Spinal cord (tissue), 9 donors: ENCODE measurements at regions not wholly inside any gene's neighbourhood (a gene's known extent, or its start where the extent isn't known, plus 50 kb on each side); places are given as distances from the start of the nearest gene placed in this dataset.
"Not testable (repeated sequence)": the region's sequence is repeated elsewhere in the genome, so short reads cannot be mapped to it uniquely, and the experiment has no call there.

Experiments used
- DNase-seq, 6 donors: peaks; one replicate each; pipeline versions ENCODE4 v3.0.0 to v3.0.0-alpha.2; 2013 to 2015; ENCODE audit warnings: low spot score in 6 of 6, low read depth in 4 of 6
- H3K27ac ChIP-seq: one replicate; pipeline ENCODE4 v1.5.1; 2013; ENCODE audit warnings: low read depth, low read length, control low read depth
- H3K27me3 ChIP-seq: one replicate; pipeline ENCODE4 v1.6.1; 2013; ENCODE audit warnings: low read length; ENCODE audit not compliant: control insufficient read depth, insufficient read depth
- H3K36me3 ChIP-seq: one replicate; pipeline ENCODE4 v1.6.1; 2013; ENCODE audit warnings: low read length; ENCODE audit not compliant: control insufficient read depth, insufficient read depth
- H3K4me1 ChIP-seq: one replicate; pipeline ENCODE4 v1.6.1; 2013; ENCODE audit warnings: low read length; ENCODE audit not compliant: control insufficient read depth, insufficient read depth
- H3K4me3 ChIP-seq: one replicate; pipeline ENCODE4 v1.5.1; 2013; ENCODE audit warnings: low read depth, low read length, control low read depth
- H3K9me3 ChIP-seq: one replicate; pipeline ENCODE4 v1.6.1; 2013; ENCODE audit warnings: low read length; ENCODE audit not compliant: control insufficient read depth, insufficient read depth
- WGBS: methylation state at CpG from one replicate; pipeline ENCODE4 v1.1.5; 2013; ENCODE audit warnings: missing lambda C conversion rate; ENCODE audit not compliant: insufficient coverage; 5-methylcytosine and 5-hydroxymethylcytosine counted together
- donor health status: healthy.

DNA sequence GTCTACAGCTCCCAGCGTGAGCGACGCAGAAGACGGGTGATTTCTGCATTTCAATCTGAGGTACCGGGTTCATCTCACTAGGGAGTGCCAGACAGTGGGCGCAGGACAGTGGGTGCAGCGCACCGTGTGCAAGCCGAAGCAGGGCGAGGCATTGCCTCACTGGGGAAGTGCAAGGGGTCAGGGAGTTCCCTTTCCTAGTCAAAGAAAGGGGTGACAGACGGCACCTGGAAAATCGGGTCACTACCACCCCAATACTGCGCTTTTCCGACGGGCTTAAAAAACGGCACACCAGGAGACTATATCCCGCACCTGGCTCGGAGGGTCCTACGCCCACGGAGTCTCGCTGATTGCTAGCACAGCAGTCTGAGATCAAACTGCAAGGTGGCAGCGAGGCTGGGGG lies 95.6 kb downstream of the GPX5 start:
- not testable (repeated sequence) for H3K4me1 ChIP-seq, DNase-seq, H3K36me3 ChIP-seq, H3K9me3 ChIP-seq, H3K27me3 ChIP-seq, H3K27ac ChIP-seq, H3K4me3 ChIP-seq
- WGBS, result 9% methylated on average over 10 of the region's 22 CpGs

DNA sequence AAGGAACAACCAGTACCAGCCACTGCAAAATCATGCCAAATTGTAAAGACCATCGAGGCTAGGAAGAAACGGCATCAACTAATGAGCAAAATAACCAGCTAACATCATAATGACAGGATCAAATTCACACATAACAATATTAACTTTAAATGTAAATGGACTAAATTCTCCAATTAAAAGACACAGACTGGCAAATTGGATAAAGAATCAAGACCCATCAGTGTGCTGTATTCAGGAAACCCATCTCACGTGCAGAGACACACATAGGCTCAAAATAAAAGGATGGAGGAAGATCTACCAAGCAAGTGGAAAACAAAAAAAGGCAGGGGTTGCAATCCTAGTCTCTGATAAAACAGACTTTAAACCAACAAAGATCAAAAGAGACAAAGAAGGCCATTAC lies 97.6 kb downstream of the GPX5 start:
- DNase-seq, H3K27ac ChIP-seq, H3K27me3 ChIP-seq, H3K9me3 ChIP-seq, H3K36me3 ChIP-seq, H3K4me3 ChIP-seq, H3K4me1 ChIP-seq: not testable (repeated sequence)
- WGBS, result no CpG with 5 or more reads among the region's 3 CpGs

DNA sequence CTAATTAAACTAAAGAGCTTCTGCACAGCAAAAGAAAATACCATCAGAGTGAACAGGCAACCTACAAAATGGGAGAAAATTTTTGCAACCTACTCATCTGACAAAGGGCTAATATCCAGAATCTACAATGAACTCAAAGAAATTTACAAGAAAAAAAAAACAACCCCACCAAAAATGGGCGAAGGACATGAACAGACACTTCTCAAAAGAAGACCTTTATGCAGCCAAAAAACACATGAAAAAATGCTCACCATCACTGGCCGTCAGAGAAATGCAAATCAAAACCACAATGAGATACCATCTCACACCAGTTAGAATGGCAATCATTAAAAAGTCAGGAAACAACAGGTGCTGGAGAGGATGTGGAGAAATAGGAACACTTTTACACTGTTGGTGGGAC lies 100.7 kb downstream of the GPX5 start:
- H3K4me1 ChIP-seq, H3K27ac ChIP-seq, DNase-seq, H3K4me3 ChIP-seq, H3K27me3 ChIP-seq, H3K9me3 ChIP-seq, H3K36me3 ChIP-seq: not testable (repeated sequence)
- no CpG with 5 or more reads among the region's 2 CpGs for WGBS

DNA sequence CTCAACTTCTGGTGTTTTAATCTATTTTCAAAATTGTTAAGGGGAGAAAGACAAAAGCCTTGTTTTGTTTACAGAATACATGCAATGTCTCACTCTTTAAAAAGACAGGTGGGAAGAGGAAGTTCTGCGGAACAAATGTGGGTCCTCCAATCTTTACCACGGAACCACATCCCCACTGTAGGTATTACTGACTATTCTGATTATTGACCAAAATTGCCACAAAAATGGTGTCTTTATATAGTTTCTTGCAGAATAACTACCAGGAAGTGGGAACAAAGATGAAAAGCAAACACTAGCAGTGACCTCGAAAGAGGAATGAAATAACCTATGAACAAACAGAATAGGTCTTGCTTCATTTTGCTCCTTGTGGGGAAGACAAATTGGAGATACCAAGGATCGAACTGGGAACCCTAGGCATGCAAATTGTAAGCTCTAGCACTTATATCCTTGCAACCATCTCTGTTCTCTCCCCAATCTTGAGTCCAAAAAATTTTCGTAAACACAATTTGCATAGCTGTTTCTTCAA lies 106.7 kb downstream of the GPX5 start:
- no peak overlapping the region for H3K27ac ChIP-seq
- H3K4me1 ChIP-seq, result peaks cover 7% of the 10 kb centered on the region
- no peaks in the 10 kb centered on the region for H3K36me3 ChIP-seq
- WGBS, result 86% methylated on average over 2 of the region's 5 CpGs
- H3K9me3 ChIP-seq, result no peaks in the 10 kb centered on the region
- no peak for DNase-seq
- no peak overlapping the region for H3K4me3 ChIP-seq
- H3K27me3 ChIP-seq, result peaks cover 9% of the 10 kb centered on the region

- Histone ChIP-seq H3K4me1 (peaks cover 7% of the 10 kb centered on the region), H3K9me3 (no peaks in the 10 kb centered on the region), H3K36me3 (no peaks in the 10 kb centered on the region), H3K27me3 (peaks cover 9% of the 10 kb centered on the region), H3K27ac (no peak overlapping the region), H3K4me3 (no peak overlapping the region)
- 70% methylated on average over 24 of the region's 28 CpGs for WGBS
- peak in 1 of 6 donors; percentile 50 for DNase-seq
Measured at GRCh38 chr6:28633445-28634215, 107.9 kb downstream of the GPX5 start.

DNA sequence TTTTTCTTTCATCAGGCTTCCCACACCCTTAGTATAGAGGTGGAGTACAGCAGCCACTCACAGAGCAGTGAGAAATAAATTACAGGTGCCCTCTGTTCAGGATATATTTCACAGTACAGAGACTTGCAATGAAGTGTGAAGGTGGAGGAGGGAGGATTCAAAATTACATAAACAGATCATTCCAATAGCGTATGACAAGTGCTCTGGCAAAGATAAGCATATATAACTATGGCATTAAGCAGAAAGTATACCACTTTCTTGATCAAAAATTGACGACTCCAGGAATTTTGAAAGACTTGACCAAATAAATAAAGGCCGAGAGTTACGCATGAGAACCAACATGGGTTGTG lies 108.7 kb downstream of the GPX5 start:
- DNase-seq, result no peak
- Histone ChIP-seq H3K9me3 (no peaks in the 10 kb centered on the region), H3K36me3 (no peaks in the 10 kb centered on the region), H3K27me3 (peaks cover 9% of the 10 kb centered on the region), H3K4me1 (peaks cover 7% of the 10 kb centered on the region), H3K4me3 (peak overlapping the region; percentile 49), H3K27ac (no peak overlapping the region)
- 3% methylated on average over 3 of the region's 4 CpGs for WGBS

DNA sequence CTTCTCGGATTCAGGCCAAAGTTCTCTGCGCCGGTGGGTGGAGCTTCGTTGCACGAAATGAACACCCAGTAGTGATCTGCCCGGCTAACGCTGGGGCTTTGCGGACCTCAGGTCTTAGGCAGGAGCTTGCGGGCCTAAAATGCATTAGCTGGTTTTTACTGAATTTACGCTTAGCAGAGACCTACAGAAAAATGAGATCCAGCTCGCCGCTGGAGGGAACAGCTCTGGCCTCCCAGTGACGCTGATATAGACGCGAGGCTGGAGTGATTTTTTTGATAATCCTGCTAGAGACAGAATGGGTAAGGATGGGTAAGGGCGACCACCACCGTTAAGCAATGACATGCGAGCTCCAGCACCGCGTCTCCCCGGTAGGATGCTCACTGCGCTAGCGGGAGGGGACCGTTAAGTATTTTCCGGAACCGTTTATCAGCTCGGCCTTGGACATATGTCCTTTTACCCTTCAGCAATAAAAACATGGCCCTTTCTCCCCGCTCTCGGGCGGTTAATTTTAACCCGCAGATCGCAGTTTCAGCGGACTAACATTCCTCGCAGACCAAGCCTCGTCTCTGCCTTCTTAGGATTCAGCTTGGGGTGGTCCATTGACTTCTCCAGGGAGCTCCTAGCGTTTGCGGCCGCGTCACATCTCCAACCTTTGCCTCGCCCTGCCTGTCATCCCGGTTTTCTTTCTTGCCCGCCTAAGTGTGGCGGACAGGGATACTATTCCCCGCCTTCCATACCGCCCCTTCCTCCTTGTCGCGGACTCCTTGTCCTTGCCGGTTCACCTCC lies 109.3 kb downstream of the GPX5 start:
- Histone ChIP-seq H3K9me3 (no peaks in the 10 kb centered on the region), H3K27me3 (peaks cover 9% of the 10 kb centered on the region), H3K27ac (peak overlapping the region; percentile 49), H3K4me3 (peak overlapping the region; percentile 49), H3K36me3 (no peaks in the 10 kb centered on the region), H3K4me1 (peaks cover 7% of the 10 kb centered on the region)
- WGBS, result under 1% methylated on average over 48 of the region's 48 CpGs
- peak in 5 of 6 donors; percentile 43 to 94 (median 69) for DNase-seq

DNA sequence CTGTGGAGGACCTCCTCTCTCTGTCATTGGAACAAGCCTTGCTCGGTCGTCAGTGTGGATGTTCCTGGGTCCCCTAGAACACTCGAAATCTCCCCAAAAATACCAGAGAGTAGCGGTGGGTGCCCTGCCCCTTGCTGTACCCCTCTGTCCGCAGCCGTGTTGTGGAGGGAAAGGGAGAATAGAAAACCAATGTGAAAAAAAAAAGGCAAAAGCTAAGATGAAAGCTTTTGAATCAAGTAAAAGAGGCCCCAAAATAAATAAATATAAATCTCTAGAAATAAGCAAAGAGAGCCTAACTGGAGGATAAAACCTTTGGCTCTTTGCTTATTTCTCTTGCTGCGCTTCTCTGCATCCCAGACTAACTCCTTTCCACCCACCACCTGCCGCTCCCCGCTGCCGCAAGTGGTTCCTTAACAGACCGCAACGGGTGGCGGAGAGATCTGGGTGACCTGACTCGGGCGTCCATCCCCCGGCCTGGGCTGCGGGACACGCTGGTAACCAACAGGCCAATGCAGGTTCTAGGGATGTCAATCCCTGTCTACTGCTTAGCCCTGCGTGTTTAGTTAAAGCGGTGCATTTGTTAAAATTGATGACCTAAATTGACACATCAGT lies 110.0 kb downstream of the GPX5 start:
- peaks cover 9% of the 10 kb centered on the region for H3K27me3 ChIP-seq
- under 1% methylated on average over 12 of the region's 20 CpGs for WGBS
- DNase-seq, result peak in 2 of 6 donors; percentile 51 to 79

GRCh38 chr6:28638787-28639430 lies 113.2 kb downstream of the GPX5 start:
- no peaks in the 10 kb centered on the region for H3K36me3 ChIP-seq
- 45% methylated on average over 18 of the region's 21 CpGs for WGBS
- no peak overlapping the region for H3K4me3 ChIP-seq
- no peak overlapping the region for H3K27ac ChIP-seq
- DNase-seq, result no peak
- H3K27me3 ChIP-seq, result peaks cover 9% of the 10 kb centered on the region
- peaks cover 7% of the 10 kb centered on the region for H3K4me1 ChIP-seq
- H3K9me3 ChIP-seq, result no peaks in the 10 kb centered on the region

More for the DNA sequence above, 110.0 kb downstream of the GPX5 start:
- Histone ChIP-seq H3K36me3 (no peaks in the 10 kb centered on the region), H3K27ac (peak overlapping the region; percentile 49), H3K4me1 (peaks cover 7% of the 10 kb centered on the region), H3K9me3 (no peaks in the 10 kb centered on the region), H3K4me3 (peak overlapping the region; percentile 49)
